ENCODE measurements at regions not wholly inside any gene's neighbourhood (a gene's known extent, or its start where the extent isn't known, plus 50 kb on each side); places are given as distances from the start of the nearest gene placed in this dataset.

DNA sequence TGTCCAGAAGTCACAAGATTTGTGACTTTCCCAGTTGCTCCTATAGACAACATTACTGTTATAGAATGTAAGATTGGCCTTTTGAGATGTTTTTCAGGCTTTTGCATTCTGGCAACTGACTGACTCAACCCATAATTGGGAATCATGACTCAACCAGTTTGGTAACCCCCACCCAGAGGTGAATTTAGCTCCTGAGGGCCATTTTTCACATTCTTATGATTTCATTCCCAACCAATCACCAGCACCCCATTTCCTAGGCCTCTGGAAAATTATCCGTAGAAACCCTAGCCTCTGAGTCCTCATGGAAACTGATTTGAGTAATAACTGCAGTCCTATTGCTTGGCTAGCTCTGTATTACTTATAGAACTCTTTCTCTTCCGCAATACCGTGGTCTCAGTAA lies 626.0 kb upstream of the SEL1L start:
- Histone ChIP-seq H3K4me1 (ENCODE audit: control insufficient read depth, insufficient read depth, low read length) (no peaks in the 10 kb centered on the region), H3K9me3 (ENCODE audit: control insufficient read depth, insufficient read depth, low read depth, low read length) (no peaks in the 10 kb centered on the region), H3K4me3 (ENCODE audit: low read depth, low read length) (no peak overlapping the region), H3K36me3 (ENCODE audit: control insufficient read depth in 2 of 2, insufficient read depth in 1 of 2, low read length in 2 of 2) (no peaks in the 10 kb centered on the region), H3K27ac (ENCODE audit: extremely low read depth, low read depth, low read length) (no peak overlapping the region)
- ChIA-PET POLR2A (no interaction called here), CTCF (no interaction called here)
- TF ChIP-seq ZNF350 (tag by site-specific recombination; IDR thresholded peaks at IDR 0.05) = no peak
- no peak for TF ChIP-seq ZNF701 (tag by site-specific recombination; IDR thresholded peaks at IDR 0.05)
- no peak for TF ChIP-seq ZNF223 (tag by site-specific recombination; IDR thresholded peaks at IDR 0.05)
- no peak for TF ChIP-seq ZNF426 (tag by site-specific recombination; IDR thresholded peaks at IDR 0.05)
- TF ChIP-seq ZNF433 (tag by site-specific recombination; IDR thresholded peaks at IDR 0.05; ENCODE audit: low read depth) = no peak
- TF ChIP-seq ZNF341 (tag by site-specific recombination; IDR thresholded peaks at IDR 0.05; ENCODE audit: low read depth) = no peak
- TF ChIP-seq KLF17 (tag by site-specific recombination; IDR thresholded peaks at IDR 0.05) = no peak
- TF ChIP-seq ZNF621 (tag by site-specific recombination; IDR thresholded peaks at IDR 0.05) = no peak

GRCh38 chr14:82180139-82180538 lies 646.5 kb upstream of the SEL1L start:
- POLR2A ChIA-PET = no interaction called here
- TF ChIP-seq ZNF423 (tag by site-specific recombination; IDR thresholded peaks at IDR 0.05) = no peak
- no peak for TF ChIP-seq TRIM28 (IDR thresholded peaks at IDR 0.05; ENCODE audit: borderline replicate concordance, low read length)
- TF ChIP-seq, protein P1, sequence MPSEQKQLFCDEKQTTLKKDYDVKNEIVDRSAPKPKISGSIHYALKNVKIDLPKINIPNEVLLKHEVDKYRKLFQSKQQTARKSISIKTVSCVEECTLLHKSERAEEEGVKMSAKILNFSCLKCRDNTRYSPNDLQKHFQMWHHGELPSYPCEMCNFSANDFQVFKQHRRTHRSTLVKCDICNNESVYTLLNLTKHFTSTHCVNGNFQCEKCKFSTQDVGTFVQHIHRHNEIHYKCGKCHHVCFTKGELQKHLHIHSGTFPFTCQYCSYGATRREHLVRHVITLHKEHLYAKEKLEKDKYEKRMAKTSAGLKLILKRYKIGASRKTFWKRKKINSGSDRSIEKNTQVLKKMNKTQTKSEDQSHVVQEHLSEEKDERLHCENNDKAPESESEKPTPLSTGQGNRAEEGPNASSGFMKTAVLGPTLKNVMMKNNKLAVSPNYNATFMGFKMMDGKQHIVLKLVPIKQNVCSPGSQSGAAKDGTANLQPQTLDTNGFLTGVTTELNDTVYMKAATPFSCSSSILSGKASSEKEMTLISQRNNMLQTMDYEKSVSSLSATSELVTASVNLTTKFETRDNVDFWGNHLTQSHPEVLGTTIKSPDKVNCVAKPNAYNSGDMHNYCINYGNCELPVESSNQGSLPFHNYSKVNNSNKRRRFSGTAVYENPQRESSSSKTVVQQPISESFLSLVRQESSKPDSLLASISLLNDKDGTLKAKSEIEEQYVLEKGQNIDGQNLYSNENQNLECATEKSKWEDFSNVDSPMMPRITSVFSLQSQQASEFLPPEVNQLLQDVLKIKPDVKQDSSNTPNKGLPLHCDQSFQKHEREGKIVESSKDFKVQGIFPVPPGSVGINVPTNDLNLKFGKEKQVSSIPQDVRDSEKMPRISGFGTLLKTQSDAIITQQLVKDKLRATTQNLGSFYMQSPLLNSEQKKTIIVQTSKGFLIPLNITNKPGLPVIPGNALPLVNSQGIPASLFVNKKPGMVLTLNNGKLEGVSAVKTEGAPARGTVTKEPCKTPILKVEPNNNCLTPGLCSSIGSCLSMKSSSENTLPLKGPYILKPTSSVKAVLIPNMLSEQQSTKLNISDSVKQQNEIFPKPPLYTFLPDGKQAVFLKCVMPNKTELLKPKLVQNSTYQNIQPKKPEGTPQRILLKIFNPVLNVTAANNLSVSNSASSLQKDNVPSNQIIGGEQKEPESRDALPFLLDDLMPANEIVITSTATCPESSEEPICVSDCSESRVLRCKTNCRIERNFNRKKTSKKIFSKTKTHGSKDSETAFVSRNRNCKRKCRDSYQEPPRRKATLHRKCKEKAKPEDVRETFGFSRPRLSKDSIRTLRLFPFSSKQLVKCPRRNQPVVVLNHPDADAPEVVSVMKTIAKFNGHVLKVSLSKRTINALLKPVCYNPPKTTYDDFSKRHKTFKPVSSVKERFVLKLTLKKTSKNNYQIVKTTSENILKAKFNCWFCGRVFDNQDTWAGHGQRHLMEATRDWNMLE (tag by site-specific recombination; conservative IDR thresholded peaks at IDR 0.05; ENCODE audit: low read depth) = no peak
- Histone ChIP-seq H3K27ac (ENCODE audit: extremely low read depth, low read depth, low read length) (no peak overlapping the region), H3K9me3 (ENCODE audit: control insufficient read depth, insufficient read depth, low read depth, low read length) (no peaks in the 10 kb centered on the region), H3K4me3 (ENCODE audit: low read depth, low read length) (no peak overlapping the region), H3K4me1 (ENCODE audit: control insufficient read depth, insufficient read depth, low read length) (no peaks in the 10 kb centered on the region), H3K36me3 (ENCODE audit: control insufficient read depth in 2 of 2, insufficient read depth in 1 of 2, low read length in 2 of 2) (no peaks in the 10 kb centered on the region)
- CTCF ChIA-PET = no interaction called here

- Histone ChIP-seq H3K27ac (ENCODE audit: extremely low read depth, low read depth, low read length) (no peak overlapping the region), H3K4me3 (ENCODE audit: low read depth, low read length) (no peak overlapping the region), H3K9me3 (ENCODE audit: control insufficient read depth, insufficient read depth, low read depth, low read length) (no peaks in the 10 kb centered on the region), H3K36me3 (ENCODE audit: control insufficient read depth in 2 of 2, insufficient read depth in 1 of 2, low read length in 2 of 2) (no peaks in the 10 kb centered on the region), H3K4me1 (ENCODE audit: control insufficient read depth, insufficient read depth, low read length) (no peaks in the 10 kb centered on the region)
- CTCF ChIA-PET = no interaction called here
- POLR2A ChIA-PET = no interaction called here
- no peak for TF ChIP-seq ZNF112 (tag by site-specific recombination; IDR thresholded peaks at IDR 0.05)
- TF ChIP-seq ZNF623 (tag by site-specific recombination; IDR thresholded peaks at IDR 0.05) = no peak
- no peak for TF ChIP-seq ZSCAN5A (tag by site-specific recombination; IDR thresholded peaks at IDR 0.05)
- TF ChIP-seq ZFP37 (tag by site-specific recombination; IDR thresholded peaks at IDR 0.05) = no peak
- TF ChIP-seq ZNF366 (tag by site-specific recombination; conservative IDR thresholded peaks at IDR 0.05) = no peak
- no peak for TF ChIP-seq ZSCAN30 (tag by site-specific recombination; IDR thresholded peaks at IDR 0.05)
- TF ChIP-seq ZNF311 (tag by site-specific recombination; IDR thresholded peaks at IDR 0.05; ENCODE audit: borderline replicate concordance) = no peak
- TF ChIP-seq ZNF169 (tag by site-specific recombination; IDR thresholded peaks at IDR 0.05) = no peak
- no peak for TF ChIP-seq ZNF629 (tag by site-specific recombination; IDR thresholded peaks at IDR 0.05)
Measured at GRCh38 chr14:82182646-82183045, 649.0 kb upstream of the SEL1L start.
